HEK293 (cell line): ENCODE measurements at regions not wholly inside any gene's neighbourhood (a gene's known extent, or its start where the extent isn't known, plus 50 kb on each side); places are given as distances from the start of the nearest gene placed in this dataset.
"Not testable (repeated sequence)": the region's sequence is repeated elsewhere in the genome, so short reads cannot be mapped to it uniquely, and the experiment has no call there.

Source experiments
- CTCF ChIA-PET: fragments of 350-600 bp; formaldehyde crosslinking; extraction: SDS; loops from one replicate; lab custom pipeline; 2021; ENCODE audit warnings: antibody characterized with exemption; lab: Yijun Ruan, JAX
- POLR2A ChIA-PET: fragments of 300-600 bp; formaldehyde crosslinking; extraction: SDS; loops from one replicate; lab custom pipeline; 2020; ENCODE audit warnings: antibody characterized with exemption, inconsistent platforms; lab: Yijun Ruan, JAX
- H3K27ac ChIP-seq: fragments of 200-500 bp; sonication (Bioruptor generic); 2 replicates; pipeline ENCODE4 v1.5.1; 2014; ENCODE audit warnings: low read depth, low read length, control low read depth, inconsistent platforms; ENCODE audit errors: extremely low read depth
- H3K36me3 ChIP-seq, 2 experiments: fragments of 200-500 bp in 1 of 2; sonication (Bioruptor generic) in 1 of 2; 1 replicate in 1 of 2; 2 replicates in 1 of 2; pipeline ENCODE4 v1.5.1; 2014 to 2017; ENCODE audit warnings: inconsistent platforms in 2 of 2, low read length in 2 of 2; ENCODE audit not compliant: control insufficient read depth in 2 of 2, insufficient read depth in 1 of 2
- H3K4me1 ChIP-seq: fragments of 200-500 bp; sonication (Bioruptor generic); 2 replicates; pipeline ENCODE4 v1.5.1; 2014; ENCODE audit warnings: mild to moderate bottlenecking, low read length, inconsistent platforms; ENCODE audit not compliant: control insufficient read depth, insufficient read depth
- H3K4me3 ChIP-seq: 2 replicates; pipeline ENCODE4 v1.5.1; 2011; ENCODE audit warnings: low read depth, mild to moderate bottlenecking, control low read depth, low read length, moderate library complexity
- H3K9me3 ChIP-seq: fragments of 200-500 bp; sonication (Bioruptor generic); 2 replicates; pipeline ENCODE4 v1.5.1; 2014; ENCODE audit warnings: low read depth, low read length, inconsistent platforms; ENCODE audit not compliant: control insufficient read depth, insufficient read depth
- PRDM1 ChIP-seq: fragments of 450-650 bp; formaldehyde crosslinking; IDR thresholded peaks from 2 replicates; pipeline ENCODE4; 2016; ENCODE audit warnings: missing biosample characterization, missing genetic modification characterization
- TCF7L2 ChIP-seq: IDR thresholded peaks from 2 replicates; pipeline ENCODE4 v1.6.1; 2011; ENCODE audit warnings: low read depth, mild to moderate bottlenecking, inconsistent platforms, low read length, moderate library complexity, borderline replicate concordance
- ZBTB8A ChIP-seq: fragments of 450-650 bp; formaldehyde crosslinking; IDR thresholded peaks from 2 replicates; pipeline ENCODE4 v1.5.1; 2016; ENCODE audit warnings: missing biosample characterization, missing genetic modification characterization
- ZNF10 ChIP-seq: fragments of 450-650 bp; formaldehyde crosslinking; IDR thresholded peaks from 2 replicates; pipeline ENCODE4 v1.5.1; 2017; ENCODE audit warnings: missing biosample characterization, missing genetic modification characterization
- ZNF311 ChIP-seq: fragments of 450-650 bp; formaldehyde crosslinking; IDR thresholded peaks from 2 replicates; pipeline ENCODE4 v1.5.1; 2017; ENCODE audit warnings: missing biosample characterization, missing genetic modification characterization, borderline replicate concordance
- ZNF366 ChIP-seq: fragments of 450-650 bp; formaldehyde crosslinking; conservative IDR thresholded peaks from 2 replicates; pipeline ENCODE4 v1.5.1; 2016; ENCODE audit warnings: missing biosample characterization, missing genetic modification characterization
- ZNF510 ChIP-seq: fragments of 450-650 bp; formaldehyde crosslinking; IDR thresholded peaks from 2 replicates; pipeline ENCODE4 v1.5.1; 2018; ENCODE audit warnings: mild to moderate bottlenecking, missing genetic modification characterization, missing biosample characterization; ENCODE audit not compliant: insufficient replicate concordance
- ZNF530 ChIP-seq: fragments of 450-650 bp; formaldehyde crosslinking; IDR thresholded peaks from 2 replicates; pipeline ENCODE4 v1.5.1; 2016; ENCODE audit warnings: low read depth, missing biosample characterization, missing genetic modification characterization
- ZNF654 ChIP-seq: fragments of 450-650 bp; formaldehyde crosslinking; IDR thresholded peaks from 2 replicates; pipeline ENCODE4 v1.5.1; 2016; ENCODE audit warnings: low read depth, missing biosample characterization, missing genetic modification characterization
- ZNF658 ChIP-seq: fragments of 450-650 bp; formaldehyde crosslinking; IDR thresholded peaks from 2 replicates; pipeline ENCODE4; 2016; ENCODE audit warnings: missing biosample characterization, missing genetic modification characterization
- ZNF76 ChIP-seq: fragments of 450-650 bp; formaldehyde crosslinking; IDR thresholded peaks from 2 replicates; pipeline ENCODE4; 2016; ENCODE audit warnings: low read depth, missing biosample characterization, missing genetic modification characterization, borderline replicate concordance
- TF ChIP-seq, protein P1 (sequence below): fragments of 450-650 bp; formaldehyde crosslinking; IDR thresholded peaks from 2 replicates; pipeline ENCODE4 v1.5.1; 2017; ENCODE audit warnings: missing biosample characterization, missing genetic modification characterization
- TF ChIP-seq, protein P2 (sequence below): fragments of 450-650 bp; formaldehyde crosslinking; IDR thresholded peaks from 2 replicates; pipeline ENCODE4 v1.5.1; 2016; ENCODE audit warnings: missing biosample characterization, missing genetic modification characterization, low read depth
- TF ChIP-seq, protein P3 (sequence below): fragments of 450-650 bp; formaldehyde crosslinking; IDR thresholded peaks from 2 replicates; pipeline ENCODE4 v1.5.1; 2016; ENCODE audit warnings: missing biosample characterization, missing genetic modification characterization
- TF ChIP-seq, protein P4 (sequence below): fragments of 450-650 bp; formaldehyde crosslinking; IDR thresholded peaks from 2 replicates; pipeline ENCODE4 v1.5.1; 2016; ENCODE audit warnings: missing biosample characterization, missing genetic modification characterization
- TF ChIP-seq, protein P5 (sequence below): fragments of 450-650 bp; formaldehyde crosslinking; IDR thresholded peaks from 2 replicates; pipeline ENCODE4 v1.5.1; 2016; ENCODE audit warnings: missing biosample characterization, missing genetic modification characterization
- TF ChIP-seq, protein P6 (sequence below): fragments of 450-650 bp; formaldehyde crosslinking; IDR thresholded peaks from 2 replicates; pipeline ENCODE4 v1.5.1; 2016; ENCODE audit warnings: missing biosample characterization, missing genetic modification characterization

DNA sequence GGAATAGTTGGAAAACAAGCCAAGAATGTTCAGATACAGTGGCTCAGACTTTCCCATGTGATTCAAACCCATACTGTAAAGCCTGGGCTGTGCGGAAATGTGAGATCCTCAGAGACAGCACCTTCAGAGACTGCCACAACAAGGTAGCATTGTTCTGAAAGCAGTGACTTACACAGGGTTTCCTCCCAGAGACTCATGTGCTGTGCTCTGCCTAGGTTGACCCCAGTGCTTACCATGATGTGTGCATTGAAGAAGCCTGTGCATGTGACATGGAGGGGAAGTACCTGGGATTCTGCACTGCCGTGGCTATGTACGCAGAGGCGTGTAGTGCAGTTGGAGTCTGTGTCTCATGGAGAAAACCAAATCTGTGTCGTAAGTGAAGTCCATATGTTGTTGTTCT, 219.4 kb downstream of the LRRK2 start (continued):
- TF ChIP-seq, protein P1, sequence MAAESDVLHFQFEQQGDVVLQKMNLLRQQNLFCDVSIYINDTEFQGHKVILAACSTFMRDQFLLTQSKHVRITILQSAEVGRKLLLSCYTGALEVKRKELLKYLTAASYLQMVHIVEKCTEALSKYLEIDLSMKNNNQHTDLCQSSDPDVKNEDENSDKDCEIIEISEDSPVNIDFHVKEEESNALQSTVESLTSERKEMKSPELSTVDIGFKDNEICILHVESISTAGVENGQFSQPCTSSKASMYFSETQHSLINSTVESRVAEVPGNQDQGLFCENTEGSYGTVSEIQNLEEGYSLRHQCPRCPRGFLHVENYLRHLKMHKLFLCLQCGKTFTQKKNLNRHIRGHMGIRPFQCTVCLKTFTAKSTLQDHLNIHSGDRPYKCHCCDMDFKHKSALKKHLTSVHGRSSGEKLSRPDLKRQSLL (tag by site-specific recombination): no peak
- TF ChIP-seq ZBTB8A (tag by site-specific recombination) (no peak), ZNF311 (no peak), ZNF510 (tag by site-specific recombination) (no peak), TCF7L2 (no peak)

- CTCF ChIA-PET: interaction anchor here (0.9 to 2.6 kb wide), 4 partner anchors 11 to 68 kb away, joined by 3 to 9 read pairs (median 6); no protein-coding TSS in a partner anchor
Measured at GRCh38 chr12:40446385-40446784, 221.6 kb downstream of the LRRK2 start.

DNA sequence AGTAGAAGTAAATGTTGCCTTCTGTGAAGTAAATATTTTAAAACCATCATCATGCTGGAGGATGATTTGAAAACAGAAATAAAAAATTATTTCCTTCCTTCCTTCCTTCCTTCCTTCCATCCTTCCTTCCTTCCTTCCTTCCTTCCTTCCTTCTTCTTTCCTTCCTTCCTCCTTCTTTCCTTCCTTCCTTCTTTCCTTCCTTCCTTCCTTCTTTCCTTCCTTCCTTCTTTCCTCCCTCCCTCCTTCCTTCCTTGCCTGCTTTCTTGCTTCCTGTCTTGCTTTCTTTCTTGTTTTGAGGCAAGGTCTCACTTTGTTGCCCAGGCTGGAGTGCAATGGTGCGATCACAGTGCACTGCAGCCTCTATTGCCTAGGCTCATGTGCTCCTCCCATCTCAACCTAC, 223.7 kb downstream of the LRRK2 start:
- H3K9me3 ChIP-seq, H3K27ac ChIP-seq: not testable (repeated sequence)
- CTCF ChIA-PET: interaction anchor here (0.7 kb wide), 1 partner anchor 68 kb away, joined by 7 read pairs; no protein-coding TSS in a partner anchor
- TF ChIP-seq ZNF366: peak; percentile 91
- TF ChIP-seq, all 188 proteins: peak for 1; not testable (repeated sequence) for 187
- H3K4me3 ChIP-seq, POLR2A ChIA-PET, H3K4me1 ChIP-seq, H3K36me3 ChIP-seq: not testable (repeated sequence)

More at GRCh38 chr12:40446385-40446784, 221.6 kb downstream of the LRRK2 start:
- H3K4me1 ChIP-seq: no peaks in the 10 kb centered on the region
- TF ChIP-seq, protein P2, sequence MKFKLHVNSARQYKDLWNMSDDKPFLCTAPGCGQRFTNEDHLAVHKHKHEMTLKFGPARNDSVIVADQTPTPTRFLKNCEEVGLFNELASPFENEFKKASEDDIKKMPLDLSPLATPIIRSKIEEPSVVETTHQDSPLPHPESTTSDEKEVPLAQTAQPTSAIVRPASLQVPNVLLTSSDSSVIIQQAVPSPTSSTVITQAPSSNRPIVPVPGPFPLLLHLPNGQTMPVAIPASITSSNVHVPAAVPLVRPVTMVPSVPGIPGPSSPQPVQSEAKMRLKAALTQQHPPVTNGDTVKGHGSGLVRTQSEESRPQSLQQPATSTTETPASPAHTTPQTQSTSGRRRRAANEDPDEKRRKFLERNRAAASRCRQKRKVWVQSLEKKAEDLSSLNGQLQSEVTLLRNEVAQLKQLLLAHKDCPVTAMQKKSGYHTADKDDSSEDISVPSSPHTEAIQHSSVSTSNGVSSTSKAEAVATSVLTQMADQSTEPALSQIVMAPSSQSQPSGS (tag by site-specific recombination): peak; percentile 73
- TF ChIP-seq, protein P3, sequence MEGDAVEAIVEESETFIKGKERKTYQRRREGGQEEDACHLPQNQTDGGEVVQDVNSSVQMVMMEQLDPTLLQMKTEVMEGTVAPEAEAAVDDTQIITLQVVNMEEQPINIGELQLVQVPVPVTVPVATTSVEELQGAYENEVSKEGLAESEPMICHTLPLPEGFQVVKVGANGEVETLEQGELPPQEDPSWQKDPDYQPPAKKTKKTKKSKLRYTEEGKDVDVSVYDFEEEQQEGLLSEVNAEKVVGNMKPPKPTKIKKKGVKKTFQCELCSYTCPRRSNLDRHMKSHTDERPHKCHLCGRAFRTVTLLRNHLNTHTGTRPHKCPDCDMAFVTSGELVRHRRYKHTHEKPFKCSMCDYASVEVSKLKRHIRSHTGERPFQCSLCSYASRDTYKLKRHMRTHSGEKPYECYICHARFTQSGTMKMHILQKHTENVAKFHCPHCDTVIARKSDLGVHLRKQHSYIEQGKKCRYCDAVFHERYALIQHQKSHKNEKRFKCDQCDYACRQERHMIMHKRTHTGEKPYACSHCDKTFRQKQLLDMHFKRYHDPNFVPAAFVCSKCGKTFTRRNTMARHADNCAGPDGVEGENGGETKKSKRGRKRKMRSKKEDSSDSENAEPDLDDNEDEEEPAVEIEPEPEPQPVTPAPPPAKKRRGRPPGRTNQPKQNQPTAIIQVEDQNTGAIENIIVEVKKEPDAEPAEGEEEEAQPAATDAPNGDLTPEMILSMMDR (tag by site-specific recombination): peak; percentile 11; the same call in 1 of the 2 replicates
- TF ChIP-seq, protein P4, sequence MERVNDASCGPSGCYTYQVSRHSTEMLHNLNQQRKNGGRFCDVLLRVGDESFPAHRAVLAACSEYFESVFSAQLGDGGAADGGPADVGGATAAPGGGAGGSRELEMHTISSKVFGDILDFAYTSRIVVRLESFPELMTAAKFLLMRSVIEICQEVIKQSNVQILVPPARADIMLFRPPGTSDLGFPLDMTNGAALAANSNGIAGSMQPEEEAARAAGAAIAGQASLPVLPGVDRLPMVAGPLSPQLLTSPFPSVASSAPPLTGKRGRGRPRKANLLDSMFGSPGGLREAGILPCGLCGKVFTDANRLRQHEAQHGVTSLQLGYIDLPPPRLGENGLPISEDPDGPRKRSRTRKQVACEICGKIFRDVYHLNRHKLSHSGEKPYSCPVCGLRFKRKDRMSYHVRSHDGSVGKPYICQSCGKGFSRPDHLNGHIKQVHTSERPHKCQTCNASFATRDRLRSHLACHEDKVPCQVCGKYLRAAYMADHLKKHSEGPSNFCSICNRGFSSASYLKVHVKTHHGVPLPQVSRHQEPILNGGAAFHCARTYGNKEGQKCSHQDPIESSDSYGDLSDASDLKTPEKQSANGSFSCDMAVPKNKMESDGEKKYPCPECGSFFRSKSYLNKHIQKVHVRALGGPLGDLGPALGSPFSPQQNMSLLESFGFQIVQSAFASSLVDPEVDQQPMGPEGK (tag by site-specific recombination): no peak
- no peak overlapping the region for H3K4me3 ChIP-seq
- H3K36me3 ChIP-seq: no peaks in the 10 kb centered on the region
- no peak overlapping the region for H3K27ac ChIP-seq
- POLR2A ChIA-PET: no interaction called here
- no peaks in the 10 kb centered on the region for H3K9me3 ChIP-seq

GRCh38 chr12:40451661-40452060, 226.9 kb downstream of the LRRK2 start:
- Histone ChIP-seq H3K36me3 (no peaks in the 10 kb centered on the region), H3K9me3 (no peaks in the 10 kb centered on the region), H3K27ac (no peak overlapping the region), H3K4me1 (no peaks in the 10 kb centered on the region), H3K4me3 (no peak overlapping the region)
- ChIA-PET POLR2A (no interaction called here), CTCF (no interaction called here)
- TF ChIP-seq, protein P5, sequence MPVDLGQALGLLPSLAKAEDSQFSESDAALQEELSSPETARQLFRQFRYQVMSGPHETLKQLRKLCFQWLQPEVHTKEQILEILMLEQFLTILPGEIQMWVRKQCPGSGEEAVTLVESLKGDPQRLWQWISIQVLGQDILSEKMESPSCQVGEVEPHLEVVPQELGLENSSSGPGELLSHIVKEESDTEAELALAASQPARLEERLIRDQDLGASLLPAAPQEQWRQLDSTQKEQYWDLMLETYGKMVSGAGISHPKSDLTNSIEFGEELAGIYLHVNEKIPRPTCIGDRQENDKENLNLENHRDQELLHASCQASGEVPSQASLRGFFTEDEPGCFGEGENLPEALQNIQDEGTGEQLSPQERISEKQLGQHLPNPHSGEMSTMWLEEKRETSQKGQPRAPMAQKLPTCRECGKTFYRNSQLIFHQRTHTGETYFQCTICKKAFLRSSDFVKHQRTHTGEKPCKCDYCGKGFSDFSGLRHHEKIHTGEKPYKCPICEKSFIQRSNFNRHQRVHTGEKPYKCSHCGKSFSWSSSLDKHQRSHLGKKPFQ: no peak
- TF ChIP-seq ZNF654 (tag by site-specific recombination) (no peak), ZNF658 (tag by site-specific recombination) (no peak), ZNF530 (no peak), ZNF76 (no peak), PRDM1 (tag by site-specific recombination) (no peak), ZNF10 (tag by site-specific recombination) (no peak)
- TF ChIP-seq, protein P6, sequence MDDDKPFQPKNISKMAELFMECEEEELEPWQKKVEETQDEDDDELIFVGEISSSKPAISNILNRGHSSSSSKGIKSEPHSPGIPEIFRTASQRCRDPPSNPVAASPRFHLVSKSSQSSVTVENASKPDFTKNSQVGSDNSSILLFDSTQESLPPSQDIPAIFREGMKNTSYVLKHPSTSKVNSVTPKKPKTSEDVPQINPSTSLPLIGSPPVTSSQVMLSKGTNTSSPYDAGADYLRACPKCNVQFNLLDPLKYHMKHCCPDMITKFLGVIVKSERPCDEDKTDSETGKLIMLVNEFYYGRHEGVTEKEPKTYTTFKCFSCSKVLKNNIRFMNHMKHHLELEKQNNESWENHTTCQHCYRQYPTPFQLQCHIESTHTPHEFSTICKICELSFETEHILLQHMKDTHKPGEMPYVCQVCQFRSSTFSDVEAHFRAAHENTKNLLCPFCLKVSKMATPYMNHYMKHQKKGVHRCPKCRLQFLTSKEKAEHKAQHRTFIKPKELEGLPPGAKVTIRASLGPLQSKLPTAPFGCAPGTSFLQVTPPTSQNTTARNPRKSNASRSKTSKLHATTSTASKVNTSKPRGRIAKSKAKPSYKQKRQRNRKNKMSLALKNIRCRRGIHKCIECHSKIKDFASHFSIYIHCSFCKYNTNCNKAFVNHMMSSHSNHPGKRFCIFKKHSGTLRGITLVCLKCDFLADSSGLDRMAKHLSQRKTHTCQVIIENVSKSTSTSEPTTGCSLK: no peak
